GM19035 (cell line): ENCODE measurements at regions not wholly inside any gene's neighbourhood (a gene's known extent, or its start where the extent isn't known, plus 50 kb on each side); places are given as distances from the start of the nearest gene placed in this dataset.
"Not testable (repeated sequence)": the region's sequence is repeated elsewhere in the genome, so short reads cannot be mapped to it uniquely, and the experiment has no call there.

ENCODE experiments used
- ATAC-seq: cut with Tn5 transposase; IDR thresholded peaks from one replicate; pipeline ENCODE4 v1.9.1; 2021; ENCODE audit not compliant: unreplicated experiment

- ATAC-seq, result no peak
These were observed 449.8 kb downstream of the SIPA1L2 start for GRCh38 chr1:232179896-232180778.

GRCh38 chr1:232178191-232178590 lies 451.7 kb downstream of the SIPA1L2 start:
- no peak for ATAC-seq

GRCh38 chr1:232177438-232177837 lies 452.5 kb downstream of the SIPA1L2 start:
- no peak for ATAC-seq

GRCh38 chr1:232176222-232176621 lies 453.7 kb downstream of the SIPA1L2 start:
- no peak for ATAC-seq

GRCh38 chr1:232174306-232174705 lies 455.6 kb downstream of the SIPA1L2 start:
- no peak for ATAC-seq

- no peak for ATAC-seq
These were observed 457.4 kb downstream of the SIPA1L2 start for GRCh38 chr1:232172563-232172962.

GRCh38 chr1:232170909-232171308 lies 459.0 kb downstream of the SIPA1L2 start:
- ATAC-seq, result no peak

GRCh38 chr1:232169436-232169835 lies 460.5 kb downstream of the SIPA1L2 start:
- ATAC-seq, result no peak

- ATAC-seq, result no peak
These were observed 461.4 kb downstream of the SIPA1L2 start for GRCh38 chr1:232168508-232168907.

- no peak for ATAC-seq
These were observed 463.0 kb downstream of the SIPA1L2 start for GRCh38 chr1:232166942-232167341.

- no peak for ATAC-seq
These were observed 465.6 kb downstream of the SIPA1L2 start for GRCh38 chr1:232164078-232164963.

GRCh38 chr1:232163533-232163932 lies 466.4 kb downstream of the SIPA1L2 start:
- no peak for ATAC-seq

GRCh38 chr1:232162001-232162400 lies 467.9 kb downstream of the SIPA1L2 start:
- no peak for ATAC-seq

GRCh38 chr1:232158558-232158957 lies 471.4 kb downstream of the SIPA1L2 start:
- ATAC-seq, result not testable (repeated sequence)

- not testable (repeated sequence) for ATAC-seq
These were observed 473.9 kb downstream of the SIPA1L2 start for GRCh38 chr1:232156070-232156469.

- no peak for ATAC-seq
These were observed 476.3 kb downstream of the SIPA1L2 start for GRCh38 chr1:232153652-232154051.

- no peak for ATAC-seq
These were observed 479.0 kb downstream of the SIPA1L2 start for GRCh38 chr1:232150770-232151548.

GRCh38 chr1:232149287-232150201 lies 480.4 kb downstream of the SIPA1L2 start:
- ATAC-seq, result no peak

GRCh38 chr1:232147215-232147614 lies 482.7 kb downstream of the SIPA1L2 start:
- ATAC-seq, result no peak

- no peak for ATAC-seq
These were observed 483.4 kb downstream of the SIPA1L2 start for GRCh38 chr1:232146514-232146913.
